ENCODE measurements at regions not wholly inside any gene's neighbourhood (a gene's known extent, or its start where the extent isn't known, plus 50 kb on each side); places are given as distances from the start of the nearest gene placed in this dataset.

- TF ChIP-seq TAF1 (IDR thresholded peaks at IDR 0.05; ENCODE audit: borderline replicate concordance, insufficient read depth, low read length) (no peak), FOXP2 (optimal IDR thresholded peaks at IDR 0.05; ENCODE audit: borderline replicate concordance, extremely low read depth, extremely low read length, insufficient read depth) (no peak)
- TF ChIP-seq, protein P1, sequence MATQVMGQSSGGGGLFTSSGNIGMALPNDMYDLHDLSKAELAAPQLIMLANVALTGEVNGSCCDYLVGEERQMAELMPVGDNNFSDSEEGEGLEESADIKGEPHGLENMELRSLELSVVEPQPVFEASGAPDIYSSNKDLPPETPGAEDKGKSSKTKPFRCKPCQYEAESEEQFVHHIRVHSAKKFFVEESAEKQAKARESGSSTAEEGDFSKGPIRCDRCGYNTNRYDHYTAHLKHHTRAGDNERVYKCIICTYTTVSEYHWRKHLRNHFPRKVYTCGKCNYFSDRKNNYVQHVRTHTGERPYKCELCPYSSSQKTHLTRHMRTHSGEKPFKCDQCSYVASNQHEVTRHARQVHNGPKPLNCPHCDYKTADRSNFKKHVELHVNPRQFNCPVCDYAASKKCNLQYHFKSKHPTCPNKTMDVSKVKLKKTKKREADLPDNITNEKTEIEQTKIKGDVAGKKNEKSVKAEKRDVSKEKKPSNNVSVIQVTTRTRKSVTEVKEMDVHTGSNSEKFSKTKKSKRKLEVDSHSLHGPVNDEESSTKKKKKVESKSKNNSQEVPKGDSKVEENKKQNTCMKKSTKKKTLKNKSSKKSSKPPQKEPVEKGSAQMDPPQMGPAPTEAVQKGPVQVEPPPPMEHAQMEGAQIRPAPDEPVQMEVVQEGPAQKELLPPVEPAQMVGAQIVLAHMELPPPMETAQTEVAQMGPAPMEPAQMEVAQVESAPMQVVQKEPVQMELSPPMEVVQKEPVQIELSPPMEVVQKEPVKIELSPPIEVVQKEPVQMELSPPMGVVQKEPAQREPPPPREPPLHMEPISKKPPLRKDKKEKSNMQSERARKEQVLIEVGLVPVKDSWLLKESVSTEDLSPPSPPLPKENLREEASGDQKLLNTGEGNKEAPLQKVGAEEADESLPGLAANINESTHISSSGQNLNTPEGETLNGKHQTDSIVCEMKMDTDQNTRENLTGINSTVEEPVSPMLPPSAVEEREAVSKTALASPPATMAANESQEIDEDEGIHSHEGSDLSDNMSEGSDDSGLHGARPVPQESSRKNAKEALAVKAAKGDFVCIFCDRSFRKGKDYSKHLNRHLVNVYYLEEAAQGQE (IDR thresholded peaks at IDR 0.05; ENCODE audit: insufficient read depth in 1 of 2, low read depth in 2 of 2, low read length in 2 of 2): no peak
Measured at GRCh38 chr1:29803486-29803885, 567.2 kb downstream of the PTPRU start.

- TF ChIP-seq TAF1 (IDR thresholded peaks at IDR 0.05; ENCODE audit: borderline replicate concordance, insufficient read depth, low read length) (no peak), FOXP2 (optimal IDR thresholded peaks at IDR 0.05; ENCODE audit: borderline replicate concordance, extremely low read depth, extremely low read length, insufficient read depth) (no peak), POLR2AphosphoS5 (IDR thresholded peaks at IDR 0.05; ENCODE audit: low read depth, low read length) (no peak)
- TF ChIP-seq, protein P1 (IDR thresholded peaks at IDR 0.05; ENCODE audit: insufficient read depth in 1 of 2, low read depth in 2 of 2, low read length in 2 of 2): no peak
Measured at GRCh38 chr1:29802181-29803068, 566.1 kb downstream of the PTPRU start.

- no peak for TF ChIP-seq SIN3A (IDR thresholded peaks at IDR 0.05; ENCODE audit: borderline replicate concordance, insufficient read depth, low read length)
Measured at GRCh38 chr1:29801561-29801973, 565.2 kb downstream of the PTPRU start.

- TF ChIP-seq, protein P1 (IDR thresholded peaks at IDR 0.05; ENCODE audit: insufficient read depth in 1 of 2, low read depth in 2 of 2, low read length in 2 of 2): no peak
- no peak for TF ChIP-seq POLR2AphosphoS5 (IDR thresholded peaks at IDR 0.05; ENCODE audit: low read depth, low read length)
- no peak for TF ChIP-seq SIN3A (IDR thresholded peaks at IDR 0.05; ENCODE audit: borderline replicate concordance, insufficient read depth, low read length)
- no peak for TF ChIP-seq FOXP2 (optimal IDR thresholded peaks at IDR 0.05; ENCODE audit: borderline replicate concordance, extremely low read depth, extremely low read length, insufficient read depth)
- TF ChIP-seq TAF1 (IDR thresholded peaks at IDR 0.05; ENCODE audit: borderline replicate concordance, insufficient read depth, low read length): no peak
Measured at GRCh38 chr1:29801003-29801402, 564.7 kb downstream of the PTPRU start.

- TF ChIP-seq FOXP2 (optimal IDR thresholded peaks at IDR 0.05; ENCODE audit: borderline replicate concordance, extremely low read depth, extremely low read length, insufficient read depth): no peak
- no peak for TF ChIP-seq TAF1 (IDR thresholded peaks at IDR 0.05; ENCODE audit: borderline replicate concordance, insufficient read depth, low read length)
- no peak for TF ChIP-seq SIN3A (IDR thresholded peaks at IDR 0.05; ENCODE audit: borderline replicate concordance, insufficient read depth, low read length)
- TF ChIP-seq, protein P1 (IDR thresholded peaks at IDR 0.05; ENCODE audit: insufficient read depth in 1 of 2, low read depth in 2 of 2, low read length in 2 of 2): no peak
- TF ChIP-seq POLR2AphosphoS5 (IDR thresholded peaks at IDR 0.05; ENCODE audit: low read depth, low read length): no peak
Measured at GRCh38 chr1:29800522-29800956, 564.2 kb downstream of the PTPRU start.

All from PFSK-1 (cell line).